ENCODE measurements at regions not wholly inside any gene's neighbourhood (a gene's known extent, or its start where the extent isn't known, plus 50 kb on each side); places are given as distances from the start of the nearest gene placed in this dataset.
"Not testable (repeated sequence)": the region's sequence is repeated elsewhere in the genome, so short reads cannot be mapped to it uniquely, and the experiment has no call there.

DNA sequence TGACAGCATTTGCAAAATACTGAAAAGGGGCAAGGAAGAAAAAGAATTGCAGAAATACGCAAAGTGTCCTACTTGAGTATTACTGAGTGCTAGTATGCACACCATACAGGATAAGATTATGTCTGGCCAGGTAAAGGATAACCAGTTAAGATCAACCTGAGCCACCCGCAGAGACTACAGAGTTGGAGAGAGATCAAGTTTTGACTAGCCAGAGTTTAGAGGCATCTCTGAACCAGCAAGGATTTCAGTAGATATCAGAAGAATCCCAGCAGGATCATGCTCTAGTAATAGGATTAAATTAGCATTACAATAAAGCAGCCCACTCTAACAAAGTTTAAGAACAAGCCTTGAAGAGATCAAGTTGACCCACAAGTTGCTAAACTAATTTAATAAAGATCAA, 232.7 kb upstream of the HSFY2 start:
- CTCF ChIA-PET, result no interaction called here
- POLR2A ChIA-PET, result no interaction called here
- TF ChIP-seq, protein P1, sequence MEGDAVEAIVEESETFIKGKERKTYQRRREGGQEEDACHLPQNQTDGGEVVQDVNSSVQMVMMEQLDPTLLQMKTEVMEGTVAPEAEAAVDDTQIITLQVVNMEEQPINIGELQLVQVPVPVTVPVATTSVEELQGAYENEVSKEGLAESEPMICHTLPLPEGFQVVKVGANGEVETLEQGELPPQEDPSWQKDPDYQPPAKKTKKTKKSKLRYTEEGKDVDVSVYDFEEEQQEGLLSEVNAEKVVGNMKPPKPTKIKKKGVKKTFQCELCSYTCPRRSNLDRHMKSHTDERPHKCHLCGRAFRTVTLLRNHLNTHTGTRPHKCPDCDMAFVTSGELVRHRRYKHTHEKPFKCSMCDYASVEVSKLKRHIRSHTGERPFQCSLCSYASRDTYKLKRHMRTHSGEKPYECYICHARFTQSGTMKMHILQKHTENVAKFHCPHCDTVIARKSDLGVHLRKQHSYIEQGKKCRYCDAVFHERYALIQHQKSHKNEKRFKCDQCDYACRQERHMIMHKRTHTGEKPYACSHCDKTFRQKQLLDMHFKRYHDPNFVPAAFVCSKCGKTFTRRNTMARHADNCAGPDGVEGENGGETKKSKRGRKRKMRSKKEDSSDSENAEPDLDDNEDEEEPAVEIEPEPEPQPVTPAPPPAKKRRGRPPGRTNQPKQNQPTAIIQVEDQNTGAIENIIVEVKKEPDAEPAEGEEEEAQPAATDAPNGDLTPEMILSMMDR (IDR thresholded peaks at IDR 0.05; ENCODE audit: insufficient read depth, low read length, missing control alignments), result no peak
- no peak for DNase-seq (ENCODE audit: low read depth, low spot score)
- H3K4me3 ChIP-seq (ENCODE audit: low read depth, low read length), result no peak overlapping the region

DNA sequence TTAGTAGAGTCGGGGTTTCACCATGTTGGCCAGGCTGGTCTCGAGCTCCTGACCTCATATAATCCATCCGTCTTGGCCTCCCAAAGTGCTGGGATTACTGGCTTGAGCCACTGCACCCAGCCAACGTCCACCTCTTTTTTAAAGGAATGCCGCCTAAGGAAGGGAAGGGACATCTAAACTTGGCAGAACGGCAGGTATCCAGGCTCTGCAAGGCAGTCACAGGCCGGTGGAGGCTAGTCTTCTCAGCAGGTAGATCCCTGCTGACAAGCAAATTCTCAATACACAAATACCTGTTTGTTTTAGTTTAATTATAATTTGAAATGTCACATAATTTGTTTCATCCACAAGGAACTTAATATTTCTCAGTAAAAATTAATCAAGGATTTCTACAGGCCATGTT, 232.0 kb upstream of the HSFY2 start:
- ChIA-PET POLR2A (no interaction called here), CTCF (no interaction called here)

DNA sequence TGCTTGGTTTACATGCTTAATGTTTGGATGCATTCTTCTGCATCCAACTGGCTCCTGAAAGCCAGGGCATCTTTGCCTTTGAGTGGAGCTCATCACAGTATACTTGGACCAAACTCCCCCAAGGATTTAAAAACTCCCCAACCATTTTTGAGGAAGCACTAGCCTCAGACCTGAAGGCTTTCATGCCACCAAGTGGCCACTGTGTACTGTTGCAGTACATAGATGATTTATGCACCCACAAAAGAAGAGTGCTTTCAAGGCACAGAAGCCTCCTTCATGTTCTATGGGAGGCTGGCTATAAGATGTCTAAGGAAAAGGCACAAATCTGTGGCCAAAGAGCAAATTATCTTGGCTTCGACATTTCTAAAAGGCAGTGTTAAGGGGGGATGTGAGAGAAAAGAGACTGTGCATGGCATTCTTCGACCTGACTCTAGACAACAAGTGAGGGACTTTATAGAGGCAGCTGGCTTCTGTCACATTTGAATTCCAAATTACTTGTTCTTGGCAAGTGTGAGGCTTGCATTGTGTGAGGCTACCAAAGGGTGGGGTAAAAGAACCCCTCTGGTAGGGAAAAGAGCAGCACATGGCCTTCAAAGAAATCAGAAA, 224.2 kb upstream of the HSFY2 start:
- CTCF ChIA-PET, result no interaction called here
- no peak for DNase-seq (ENCODE audit: low read depth, low spot score)
- TF ChIP-seq, protein P1 (IDR thresholded peaks at IDR 0.05; ENCODE audit: insufficient read depth, low read length, missing control alignments), result peak; percentile 3
- POLR2A ChIA-PET, result no interaction called here
- H3K4me3 ChIP-seq (ENCODE audit: low read depth, low read length), result no peak overlapping the region

More for the DNA sequence above, 232.0 kb upstream of the HSFY2 start:
- TF ChIP-seq, protein P1 (IDR thresholded peaks at IDR 0.05; ENCODE audit: insufficient read depth, low read length, missing control alignments), result no peak
- H3K4me3 ChIP-seq (ENCODE audit: low read depth, low read length), result no peak overlapping the region
- no peak for DNase-seq (ENCODE audit: low read depth, low spot score)

DNA sequence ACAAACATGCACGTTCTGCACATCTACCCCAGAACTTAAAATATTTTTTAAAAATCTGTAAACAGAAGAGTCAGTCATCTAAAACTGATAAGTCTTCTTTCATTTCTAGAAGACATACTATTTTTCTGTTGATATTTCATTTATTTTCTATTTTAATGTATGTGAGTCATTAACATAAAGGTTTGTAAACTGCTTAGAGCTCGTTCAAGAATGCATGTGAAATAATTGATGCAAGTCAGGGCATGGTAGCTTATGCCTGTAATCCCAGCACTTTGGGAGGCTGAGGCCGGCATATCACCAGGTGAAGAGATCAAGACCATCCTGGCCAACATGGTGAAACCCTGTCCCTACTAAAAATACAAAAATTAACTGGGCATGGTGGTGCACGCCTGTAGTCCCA, 219.9 kb upstream of the HSFY2 start:
- no peak overlapping the region for H3K4me3 ChIP-seq (ENCODE audit: low read depth, low read length)
- CTCF ChIA-PET, result no interaction called here
- DNase-seq (ENCODE audit: low read depth, low spot score), result no peak
- TF ChIP-seq, protein P1 (IDR thresholded peaks at IDR 0.05; ENCODE audit: insufficient read depth, low read length, missing control alignments), result no peak
- POLR2A ChIA-PET, result no interaction called here

DNA sequence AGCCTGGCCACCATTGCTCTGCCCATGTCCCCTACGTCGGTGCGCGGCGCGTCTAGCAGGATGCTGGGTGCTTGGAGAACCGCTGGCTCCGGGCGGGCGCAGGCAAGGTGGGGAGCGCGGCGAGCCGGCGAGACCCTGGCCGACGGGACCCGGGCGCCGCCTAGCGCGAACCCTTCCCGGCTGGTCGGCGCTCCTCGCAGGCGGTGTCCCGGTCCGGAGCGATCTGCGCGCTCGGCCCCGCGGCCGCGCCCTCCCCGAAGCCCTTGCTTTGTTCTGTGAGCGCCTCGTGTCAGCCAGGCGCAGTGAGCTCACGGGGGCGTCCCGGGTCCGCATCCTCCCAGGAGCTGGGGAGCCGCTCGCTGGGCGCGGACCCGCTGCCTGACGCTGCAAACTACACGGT, 219.1 kb upstream of the HSFY2 start:
- DNase-seq (ENCODE audit: low read depth, low spot score); POLR2A ChIA-PET; CTCF ChIA-PET: not testable (repeated sequence)
- H3K4me3 ChIP-seq (ENCODE audit: low read depth, low read length), result peak overlapping the region; percentile 20

DNA sequence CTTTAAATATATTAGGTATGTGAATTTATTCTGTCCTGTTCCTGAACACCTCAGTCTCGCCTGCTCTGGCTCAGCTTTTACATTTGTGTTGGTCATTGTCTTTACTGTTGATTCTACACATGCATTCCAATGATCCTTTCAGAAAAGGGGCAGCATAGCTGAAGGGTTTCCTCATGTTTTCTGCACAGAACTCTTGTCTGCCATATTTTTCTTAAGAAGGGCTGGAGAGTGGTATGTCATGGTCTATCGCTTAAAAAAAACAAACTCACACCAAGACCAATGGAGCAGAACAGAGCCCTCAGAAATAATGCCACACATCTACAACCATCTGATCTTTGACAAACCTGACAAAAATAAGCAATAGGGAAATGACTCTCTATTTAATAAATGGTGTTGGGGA, 215.8 kb upstream of the HSFY2 start:
- no peak for DNase-seq (ENCODE audit: low read depth, low spot score)
- CTCF ChIA-PET, result no interaction called here
- POLR2A ChIA-PET, result no interaction called here
- TF ChIP-seq, protein P1 (IDR thresholded peaks at IDR 0.05; ENCODE audit: insufficient read depth, low read length, missing control alignments), result no peak
- H3K4me3 ChIP-seq (ENCODE audit: low read depth, low read length), result no peak overlapping the region

DNA sequence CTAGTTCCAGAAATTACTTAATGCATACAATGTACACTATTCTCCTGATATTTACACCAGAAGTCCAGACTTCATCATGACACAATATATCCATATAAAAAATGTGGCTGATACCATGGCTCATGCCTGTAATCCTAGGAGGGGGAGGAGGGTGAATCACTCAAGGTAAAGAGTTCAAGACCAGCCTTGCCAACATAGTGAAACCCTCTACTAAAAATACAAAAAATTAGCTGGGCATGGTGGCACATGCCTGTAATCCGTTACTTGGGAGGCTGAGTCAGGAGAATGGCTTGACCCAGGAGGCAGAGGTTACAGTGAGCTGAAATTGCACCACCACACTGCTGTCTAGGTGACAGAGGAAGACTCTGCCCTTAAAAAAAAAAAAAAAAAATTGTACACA, 192.5 kb upstream of the HSFY2 start:
- TF ChIP-seq, protein P1 (IDR thresholded peaks at IDR 0.05; ENCODE audit: insufficient read depth, low read length, missing control alignments), result no peak
- ChIA-PET CTCF (no interaction called here), POLR2A (no interaction called here)
- no peak for DNase-seq (ENCODE audit: low read depth, low spot score)
- no peak overlapping the region for H3K4me3 ChIP-seq (ENCODE audit: low read depth, low read length)
